GM23338 (cell line): ENCODE measurements at regions not wholly inside any gene's neighbourhood (a gene's known extent, or its start where the extent isn't known, plus 50 kb on each side); places are given as distances from the start of the nearest gene placed in this dataset.

Experiments used
- ZNF331 ChIP-seq: fragments of 250-450 bp; sonication (Bioruptor Pico); IDR thresholded peaks from 2 replicates; pipeline ENCODE4 v1.5.0; 2020; ENCODE audit warnings: low read depth, mild to moderate bottlenecking, moderate library complexity
- ZNF462 ChIP-seq: fragments of 250-450 bp; sonication (Bioruptor Pico); IDR thresholded peaks from 2 replicates; pipeline ENCODE4 v1.5.0; 2020; ENCODE audit warnings: mild to moderate bottlenecking, moderate library complexity

GRCh38 chrY:11668221-11668620, 1032.8 kb upstream of the USP9Y start (continued):
- TF ChIP-seq ZNF462 (CRISPR knock-in tag) (no peak), ZNF331 (CRISPR knock-in tag) (no peak)
